ENCODE measurements at regions not wholly inside any gene's neighbourhood (a gene's known extent, or its start where the extent isn't known, plus 50 kb on each side); places are given as distances from the start of the nearest gene placed in this dataset.
"Not testable (repeated sequence)": the region's sequence is repeated elsewhere in the genome, so short reads cannot be mapped to it uniquely, and the experiment has no call there.

DNA sequence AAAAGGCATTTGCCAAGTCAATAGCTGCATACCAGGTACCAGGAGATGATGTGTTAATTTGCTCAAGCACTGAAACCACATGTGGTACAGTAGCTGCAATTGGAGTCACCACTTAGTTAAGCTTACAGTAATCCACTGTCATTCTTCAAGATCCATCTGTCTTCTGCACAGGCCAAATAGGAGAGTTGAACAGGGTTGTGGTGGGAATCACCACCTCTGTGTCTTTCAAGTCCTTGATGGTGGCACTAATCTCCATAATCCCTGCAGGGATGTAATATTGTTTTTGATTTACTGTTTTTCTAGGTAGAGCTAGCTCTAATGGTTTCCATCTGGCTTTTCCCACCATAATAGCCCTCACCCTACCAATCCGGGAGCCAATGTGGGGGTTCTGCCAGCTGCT, 91.9 kb downstream of the FCRL5 start:
- no peak for DNase-seq

DNA sequence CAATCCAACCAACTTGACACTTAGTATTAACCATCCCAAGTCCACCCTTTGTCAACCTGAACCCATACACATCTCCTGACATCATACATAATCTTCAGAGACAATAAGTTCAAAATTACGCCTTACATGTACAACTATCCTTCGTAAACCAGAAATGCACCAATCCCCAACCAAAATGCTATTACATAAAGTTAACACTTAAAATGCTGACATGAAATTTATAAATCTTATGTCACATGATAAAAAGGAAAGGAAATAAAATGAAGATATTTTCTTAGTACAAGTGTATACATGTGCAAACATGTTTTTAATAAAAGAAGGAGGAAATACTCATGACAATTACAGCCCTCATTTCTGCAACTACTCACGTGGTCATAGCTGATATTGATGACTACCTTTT, 95.0 kb downstream of the FCRL5 start:
- DNase-seq = no peak

DNA sequence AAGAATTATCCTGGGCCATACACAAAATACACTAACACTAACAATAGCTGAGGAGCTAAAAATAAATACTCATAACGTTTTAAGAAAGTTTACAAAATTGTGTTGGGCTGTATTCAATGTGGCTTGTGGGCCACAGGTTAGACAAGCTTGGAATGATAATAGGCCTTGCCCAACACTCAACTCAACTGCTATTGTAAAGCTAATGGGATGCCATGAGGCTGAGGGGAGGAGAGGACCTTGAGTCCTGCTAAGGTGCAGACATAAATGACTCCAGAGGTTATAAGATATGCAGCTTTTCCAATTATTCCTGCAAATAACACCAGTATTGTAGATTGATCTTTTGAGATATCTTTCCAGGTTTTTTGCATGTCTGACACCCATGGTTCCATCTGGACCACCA, 97.0 kb downstream of the FCRL5 start:
- DNase-seq = no peak

- no peak for DNase-seq
These were observed 102.2 kb downstream of the FCRL5 start for GRCh38 chr1:157450106-157450505.

GRCh38 chr1:157448636-157449035, 103.7 kb downstream of the FCRL5 start:
- no peak for DNase-seq

GRCh38 chr1:157446356-157446755, 106.0 kb downstream of the FCRL5 start:
- DNase-seq = not testable (repeated sequence)

- not testable (repeated sequence) for DNase-seq
These were observed 106.6 kb downstream of the FCRL5 start for GRCh38 chr1:157445616-157446140.

GRCh38 chr1:157442065-157442464, 110.2 kb downstream of the FCRL5 start:
- DNase-seq = no peak

DNA sequence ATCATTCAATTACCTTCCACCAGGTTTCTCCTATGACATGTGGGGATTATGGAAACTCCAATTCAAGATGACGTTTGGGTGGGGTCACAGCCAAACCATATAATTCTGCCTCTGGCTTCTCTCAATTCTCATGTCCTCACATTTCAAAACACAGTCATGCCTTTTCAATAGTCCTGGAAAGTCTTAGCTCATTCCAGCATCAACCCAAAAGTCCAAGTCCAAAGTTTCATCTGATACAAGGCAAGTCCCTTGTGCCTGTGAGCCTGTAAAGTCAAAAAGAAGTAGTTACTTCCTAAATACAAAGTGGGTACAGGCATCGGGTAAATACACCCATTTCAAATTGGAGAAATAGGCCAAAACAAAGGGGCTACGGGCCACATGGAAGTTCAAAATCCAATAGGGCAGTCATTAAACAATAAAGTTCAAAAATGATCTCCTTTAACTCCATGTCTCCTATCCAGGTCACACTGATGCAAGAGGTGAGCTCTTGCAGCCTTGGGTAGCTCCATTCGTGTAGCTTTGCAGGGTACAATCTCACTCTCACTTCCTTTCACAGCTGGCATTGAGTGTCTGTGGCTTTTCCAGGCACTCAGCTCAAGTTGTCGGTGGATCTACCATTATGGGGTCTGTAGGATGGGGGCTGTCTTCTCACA, 112.9 kb downstream of the FCRL5 start:
- no peak for DNase-seq

DNA sequence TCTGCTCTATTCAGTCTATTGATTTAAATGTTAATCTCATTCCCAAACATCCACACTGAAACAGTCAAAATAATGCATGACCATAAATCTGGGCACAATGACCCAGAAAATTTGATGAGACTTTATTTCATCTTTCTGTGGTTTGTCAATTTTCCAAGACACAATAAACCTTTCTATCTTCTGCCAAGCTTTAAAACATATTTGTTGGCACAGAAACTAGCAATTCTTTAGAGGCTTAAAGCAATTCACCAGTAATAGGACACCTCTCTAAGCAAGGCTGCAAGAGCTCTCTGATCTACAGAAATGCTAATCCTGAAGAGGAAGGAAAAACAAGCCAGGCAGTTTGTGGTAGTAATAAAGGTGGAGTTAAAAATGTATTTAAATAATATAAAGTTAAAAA, 113.7 kb downstream of the FCRL5 start:
- DNase-seq = no peak

- no peak for DNase-seq
These were observed 114.2 kb downstream of the FCRL5 start for GRCh38 chr1:157438146-157438545.

DNA sequence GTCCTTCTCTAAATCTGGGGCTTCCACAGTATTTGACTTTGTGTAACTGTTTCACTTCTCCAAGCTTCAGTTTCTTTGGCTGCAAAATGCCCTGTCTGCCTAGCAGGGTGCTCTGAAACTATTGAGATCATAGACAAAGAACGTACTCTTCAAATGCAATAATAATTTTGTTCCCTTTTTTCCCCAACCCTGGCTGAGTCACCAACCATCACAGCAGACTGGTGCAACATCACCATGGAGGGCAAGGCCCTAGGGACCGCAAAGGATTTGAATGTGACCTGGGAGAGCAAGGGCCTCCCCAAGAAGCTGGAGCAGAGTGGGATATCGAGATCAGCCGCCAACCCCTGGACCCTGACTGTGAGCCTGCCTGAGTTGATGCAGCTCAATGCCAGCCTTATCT, 115.0 kb downstream of the FCRL5 start:
- no peak for DNase-seq

GRCh38 chr1:157431751-157432150, 120.6 kb downstream of the FCRL5 start:
- DNase-seq = no peak

DNA sequence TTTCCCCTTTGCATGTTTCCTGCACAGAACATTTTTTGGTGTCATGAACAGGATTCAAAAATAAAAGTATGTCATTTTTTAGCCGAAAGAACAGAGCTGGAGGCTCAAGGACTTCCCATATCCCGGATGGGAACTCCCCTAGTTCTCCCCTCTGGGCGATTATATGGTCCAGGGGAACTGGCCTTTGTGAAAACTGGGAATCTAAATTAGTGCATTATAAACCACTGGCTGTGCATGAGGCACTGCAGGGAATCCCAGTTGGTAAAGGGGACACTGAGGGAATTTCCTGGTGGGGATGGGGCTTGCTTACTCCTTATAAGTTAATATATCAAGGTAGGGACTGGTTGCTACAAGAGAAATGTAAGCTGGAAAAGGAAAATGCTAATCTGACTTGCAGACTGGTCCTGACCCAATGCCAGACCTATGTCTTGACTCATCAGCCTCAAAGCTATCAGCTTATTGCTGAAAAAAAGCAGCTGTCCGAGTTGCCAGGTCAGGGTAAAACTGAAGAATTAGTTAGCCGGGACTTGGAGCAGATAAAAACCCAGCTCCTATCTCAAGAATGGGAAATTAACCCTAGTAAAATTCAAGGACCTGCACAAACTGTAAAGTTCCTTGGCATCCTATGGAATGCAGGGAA, 122.6 kb downstream of the FCRL5 start:
- DNase-seq = no peak

DNA sequence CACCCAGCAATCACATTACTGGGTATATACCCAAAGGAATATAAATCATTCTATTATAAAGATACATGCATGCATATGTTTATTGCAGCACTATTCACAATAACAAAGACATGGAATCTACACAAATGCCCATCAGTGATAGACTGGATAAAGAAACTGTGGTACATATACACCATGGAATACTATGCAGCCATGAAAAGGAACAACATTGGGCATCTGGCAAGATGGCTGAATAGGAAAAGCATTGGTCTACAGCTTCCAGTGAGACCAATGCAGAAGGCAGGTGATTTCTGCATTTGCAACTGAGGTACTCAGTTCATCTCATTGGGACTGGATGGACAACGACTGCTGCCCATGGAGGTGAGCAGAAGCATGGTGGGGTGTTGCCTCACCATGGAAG, 128.6 kb downstream of the FCRL5 start:
- not testable (repeated sequence) for DNase-seq

DNA sequence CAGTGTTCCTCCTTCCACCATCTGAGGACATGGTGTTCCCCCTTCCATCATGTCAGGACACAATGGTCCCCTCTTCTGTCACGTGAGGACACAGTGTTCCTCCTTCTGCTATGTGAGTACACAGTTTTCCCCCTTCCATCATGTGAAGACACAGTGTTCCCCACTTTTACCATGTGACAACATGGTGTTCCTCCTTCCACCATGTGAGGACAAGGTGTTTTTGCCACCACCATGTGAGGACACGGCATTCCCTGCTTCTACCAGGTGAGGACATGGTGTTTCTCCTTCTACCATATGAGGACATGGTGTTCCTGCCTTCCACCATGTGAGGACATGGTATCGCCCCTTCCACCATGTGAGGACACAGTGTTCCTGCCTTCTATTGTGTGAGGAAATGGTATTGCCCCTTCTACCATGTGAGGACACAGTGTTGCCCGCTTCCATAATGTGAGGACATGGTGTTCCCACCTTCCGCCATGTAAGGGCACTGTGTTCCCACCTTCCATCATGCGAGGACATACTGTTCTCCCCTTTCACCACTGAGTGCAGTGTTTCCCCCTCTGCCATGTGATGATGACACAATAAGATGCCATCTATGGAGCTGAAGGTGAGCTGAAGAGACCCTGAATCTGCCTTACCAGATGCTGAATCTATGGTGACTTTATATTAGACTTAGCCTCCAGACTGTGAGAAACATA, 132.3 kb downstream of the FCRL5 start:
- DNase-seq = no peak

DNA sequence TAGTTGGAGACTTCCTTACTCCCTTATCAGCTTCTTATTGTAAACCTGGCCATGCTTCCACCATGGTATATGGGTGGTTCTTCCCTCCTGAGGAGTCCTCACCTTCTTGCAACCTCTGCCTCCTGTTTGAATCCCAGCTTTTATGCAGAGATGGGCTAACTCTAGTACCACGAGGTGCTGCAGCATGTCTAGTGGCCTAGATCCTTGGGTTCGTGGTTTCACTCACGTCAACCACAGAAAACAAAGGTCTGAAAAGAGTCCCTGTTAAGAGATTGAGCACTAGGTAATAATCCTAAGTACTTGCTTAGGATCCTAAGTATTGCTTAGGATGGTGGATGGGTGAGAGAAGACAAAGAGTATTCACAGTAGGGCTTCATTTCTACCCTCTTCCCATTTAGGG, 133.7 kb downstream of the FCRL5 start:
- DNase-seq = no peak

DNA sequence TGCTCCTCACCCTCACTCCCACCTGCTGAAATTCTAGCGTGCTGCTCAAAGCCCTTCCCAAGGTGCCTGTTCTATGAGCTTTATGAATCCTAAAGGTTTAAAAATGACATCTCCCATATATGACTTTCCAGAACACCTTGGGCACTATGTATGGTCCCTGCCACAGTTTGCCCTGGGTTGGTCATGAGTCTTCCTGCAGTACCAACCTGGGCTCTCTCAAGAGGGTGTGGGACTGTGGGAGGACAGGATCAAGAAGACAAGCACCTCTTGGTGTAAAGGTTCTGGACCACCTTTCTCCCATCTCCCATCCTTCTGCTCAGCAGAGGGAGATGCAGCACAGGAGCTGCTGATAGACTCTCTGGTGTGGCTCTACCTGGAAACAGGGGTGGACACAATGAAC, 134.1 kb downstream of the FCRL5 start:
- no peak for DNase-seq

GRCh38 chr1:157415661-157416060, 136.7 kb downstream of the FCRL5 start:
- no peak for DNase-seq

DNA sequence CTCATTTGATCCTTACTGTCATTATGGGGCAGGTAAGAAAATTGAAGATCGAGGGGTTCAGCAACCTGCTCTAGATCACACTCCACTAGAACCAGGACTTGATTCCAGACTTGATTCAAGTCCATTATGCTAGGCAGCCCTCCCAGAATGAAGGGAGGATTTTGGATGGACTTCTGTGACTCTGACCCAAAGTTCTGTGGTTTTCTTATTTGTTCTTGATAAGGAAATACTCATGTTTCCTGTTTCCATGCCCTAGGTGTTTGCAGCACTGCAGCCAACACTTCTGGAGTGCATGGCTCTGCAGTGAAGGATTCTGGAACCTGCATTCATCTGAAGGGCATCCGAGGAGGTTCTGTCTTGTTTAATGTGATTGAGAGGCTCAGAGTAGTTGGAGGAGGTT, 140.0 kb downstream of the FCRL5 start:
- no peak for DNase-seq

DNA sequence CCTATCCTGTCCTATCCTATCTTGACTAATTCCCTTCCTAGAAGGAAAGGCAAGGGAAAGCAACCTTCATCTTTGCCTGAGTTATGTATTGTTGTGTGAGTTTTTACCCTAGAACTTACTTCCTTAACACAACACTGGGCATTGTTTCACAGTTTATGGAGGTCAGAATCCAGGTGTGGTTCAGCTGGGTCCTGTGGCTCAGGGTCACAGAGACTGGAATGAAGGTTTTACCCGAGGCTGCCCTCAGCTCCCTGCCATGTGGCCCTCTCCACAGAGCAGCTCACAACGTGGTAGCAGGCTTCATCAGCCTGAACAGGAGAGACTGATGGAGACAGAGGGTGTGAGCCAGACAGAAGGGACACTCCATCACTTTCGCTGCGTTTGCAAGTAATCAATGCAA, 140.5 kb downstream of the FCRL5 start:
- DNase-seq = no peak

DNA sequence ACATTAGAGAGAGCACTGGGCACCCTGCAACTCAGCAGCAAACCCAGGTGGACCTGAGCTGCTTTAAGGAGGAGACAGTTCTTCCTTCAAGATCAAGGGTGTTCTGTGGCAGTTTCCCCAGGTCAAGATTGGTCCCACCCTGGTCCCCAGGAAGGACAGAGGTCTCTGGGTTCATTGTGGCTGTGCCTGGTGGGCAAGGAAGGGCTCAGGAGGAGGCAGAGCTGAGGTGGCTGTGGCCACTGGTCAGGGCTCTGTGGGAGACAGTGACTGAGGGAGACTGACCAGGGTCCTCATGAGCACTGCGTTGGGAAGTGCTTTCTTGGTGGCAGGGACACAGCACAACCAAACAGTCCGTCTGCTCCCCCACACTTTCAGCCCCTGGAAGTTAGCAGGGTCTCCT, 141.3 kb downstream of the FCRL5 start:
- no peak for DNase-seq

DNA sequence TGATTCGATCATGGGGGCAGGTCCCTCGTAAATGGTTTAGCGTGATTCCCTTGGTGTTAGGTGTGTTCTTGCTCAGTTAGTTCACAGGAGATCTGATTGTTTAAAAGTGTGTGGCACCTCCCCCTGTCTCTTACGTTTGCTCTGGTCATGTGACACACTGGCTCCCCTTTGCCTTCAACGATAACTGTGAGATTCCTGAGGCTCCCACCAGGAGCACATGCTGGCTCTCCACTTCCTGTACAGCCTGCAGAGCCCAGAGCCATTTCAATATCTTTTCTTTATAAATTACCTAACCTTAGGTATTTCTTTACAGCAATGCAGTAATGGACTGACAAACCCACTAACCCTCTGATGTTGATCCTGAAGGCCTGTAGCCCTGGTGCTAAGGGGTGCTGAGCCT, 141.9 kb downstream of the FCRL5 start:
- DNase-seq = no peak

DNA sequence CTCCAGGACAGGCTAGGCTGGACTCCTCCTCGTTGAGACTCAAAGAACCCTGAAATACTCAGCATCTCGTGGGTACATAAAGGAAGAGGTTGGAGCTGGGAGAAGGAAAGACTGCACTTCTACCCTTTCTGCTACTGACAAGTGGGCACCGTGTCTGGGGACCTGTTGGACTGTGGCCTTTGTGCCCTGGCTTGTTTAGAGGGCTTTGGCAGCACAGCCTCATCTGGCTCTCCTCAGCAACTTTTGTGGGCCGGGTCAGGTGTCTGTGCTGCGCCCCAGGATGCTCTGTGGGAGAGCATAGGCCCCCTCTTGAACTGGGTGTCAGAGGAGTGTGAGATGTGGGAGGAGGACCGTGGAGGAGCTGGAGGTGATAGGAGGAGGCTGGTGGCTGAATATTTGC, 142.4 kb downstream of the FCRL5 start:
- no peak for DNase-seq

Measured in activated CD8-positive, alpha-beta memory T cell treated with anti-CD3 and anti-CD28 coated beads, Interleukin-2, amount 50 U/mL, for 4 hours (primary cell).